ENCODE measurements at regions not wholly inside any gene's neighbourhood (a gene's known extent, or its start where the extent isn't known, plus 50 kb on each side); places are given as distances from the start of the nearest gene placed in this dataset.

DNA sequence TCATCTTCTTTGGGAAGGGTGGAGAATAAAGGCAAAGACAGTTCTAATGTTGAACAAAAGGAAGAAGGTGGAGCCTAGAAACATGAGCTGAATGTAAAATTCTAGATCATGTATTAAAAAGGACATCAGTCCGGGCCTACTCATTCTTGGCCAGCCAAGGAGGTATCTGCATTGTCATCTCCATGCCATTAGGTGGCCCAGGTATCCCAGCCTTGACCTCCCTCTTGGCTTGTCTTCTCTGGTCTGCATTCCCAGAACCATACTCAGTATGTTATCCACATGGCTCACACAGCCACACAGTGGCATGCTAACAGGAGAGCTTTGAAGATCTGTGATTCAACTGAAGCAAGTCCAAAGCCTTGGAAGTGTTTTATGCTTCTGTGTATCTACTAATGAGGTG is 369.8 kb upstream of the KAZN start:
- TF ChIP-seq CTCF (IDR thresholded peaks at IDR 0.05; ENCODE audit: insufficient read depth, low read length, poor library complexity, severe bottlenecking) (no peak), EZH2phosphoT487 (conservative IDR thresholded peaks at IDR 0.05; ENCODE audit: low read length) (no peak)

All from SU-DHL-6 (cell line).